ENCODE measurements at regions not wholly inside any gene's neighbourhood (a gene's known extent, or its start where the extent isn't known, plus 50 kb on each side); places are given as distances from the start of the nearest gene placed in this dataset.

- TF ChIP-seq PATZ1 (CRISPR knock-in tag; IDR thresholded peaks at IDR 0.05; ENCODE audit: borderline replicate concordance) (no peak), ZFP3 (CRISPR knock-in tag; IDR thresholded peaks at IDR 0.05) (no peak)
Measured at GRCh38 chr2:201558665-201559064, 84.6 kb downstream of the TMEM237 start.

Data from SK-N-SH treated with all-trans-retinoic acid at 6 μM for 48 hours (cell line).